Cardiac muscle cell (in vitro differentiated cells and primary cell): ENCODE measurements at regions not wholly inside any gene's neighbourhood (a gene's known extent, or its start where the extent isn't known, plus 50 kb on each side); places are given as distances from the start of the nearest gene placed in this dataset.
"Not testable (repeated sequence)": the region's sequence is repeated elsewhere in the genome, so short reads cannot be mapped to it uniquely, and the experiment has no call there.

ENCODE experiments used
- DNase-seq, 2 donors: peaks; one replicate each; pipeline versions ENCODE4 v3.0.0 to v3.0.0-alpha.2; 2010 to 2017; ENCODE audit warnings: low read depth in 1 of 2, low spot score in 1 of 2
- H3K27ac ChIP-seq: fragments of 200-600 bp; sonication (generic); 2 replicates; pipeline ENCODE4 v1.5.1; 2016
- H3K27me3 ChIP-seq: fragments of 200-600 bp; sonication (generic); 2 replicates; pipeline ENCODE4 v1.6.0; 2016; ENCODE audit warnings: control low read depth
- H3K36me3 ChIP-seq: fragments of 200-600 bp; sonication (generic); 2 replicates; pipeline ENCODE4 v1.5.1; 2016; ENCODE audit warnings: control low read depth
- H3K4me1 ChIP-seq: fragments of 200-600 bp; sonication (generic); 2 replicates; pipeline ENCODE4 v1.8.1; 2017; ENCODE audit warnings: low read depth, mild to moderate bottlenecking, mixed run types
- H3K4me3 ChIP-seq: fragments of 200-600 bp; sonication (generic); 2 replicates; pipeline ENCODE4 v1.5.1; 2016; ENCODE audit warnings: mild to moderate bottlenecking
- H3K9me3 ChIP-seq: fragments of 200-600 bp; sonication (generic); 2 replicates; pipeline ENCODE4 v1.5.1; 2017; ENCODE audit warnings: low read depth, mild to moderate bottlenecking, control low read depth
- CTCF ChIP-seq: IDR thresholded peaks from 2 replicates; pipeline ENCODE4 v1.5.1; 2012; ENCODE audit warnings: low read depth, mild to moderate bottlenecking, low read length

DNA sequence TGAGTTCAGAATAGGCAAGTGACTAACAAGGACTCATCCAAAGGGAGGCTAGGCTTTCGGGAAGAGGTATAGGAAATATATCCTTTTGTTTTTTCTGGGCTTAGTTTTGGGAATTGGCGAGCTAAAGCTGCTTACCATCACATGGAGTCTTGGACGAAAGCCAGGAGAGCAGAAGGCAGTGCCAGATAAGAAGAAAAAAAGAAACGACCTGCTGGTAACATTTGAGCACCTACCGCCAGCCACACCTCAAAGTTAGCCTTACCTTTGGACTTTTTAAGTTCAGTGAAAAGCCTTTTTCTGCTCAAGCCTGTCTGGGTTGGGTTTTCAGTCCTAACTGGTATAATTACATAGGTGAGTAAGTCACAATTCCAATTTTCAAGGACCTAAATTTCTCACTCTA is 85.1 kb upstream of the LCORL start:
- no peak for DNase-seq
- H3K4me1 ChIP-seq = no peaks in the 10 kb centered on the region
- H3K27ac ChIP-seq = no peak overlapping the region
- no peaks in the 10 kb centered on the region for H3K9me3 ChIP-seq
- H3K27me3 ChIP-seq = no peaks in the 10 kb centered on the region
- no peak for TF ChIP-seq CTCF
- H3K36me3 ChIP-seq = no peaks in the 10 kb centered on the region
- H3K4me3 ChIP-seq = no peak overlapping the region

GRCh38 chr4:18105030-18106011 is 83.8 kb upstream of the LCORL start:
- H3K9me3 ChIP-seq = no peaks in the 10 kb centered on the region
- no peak for TF ChIP-seq CTCF
- H3K27ac ChIP-seq = no peak overlapping the region
- H3K4me1 ChIP-seq = no peaks in the 10 kb centered on the region
- DNase-seq = no peak
- H3K27me3 ChIP-seq = no peaks in the 10 kb centered on the region
- H3K4me3 ChIP-seq = no peak overlapping the region
- H3K36me3 ChIP-seq = no peaks in the 10 kb centered on the region

GRCh38 chr4:18103876-18104605 is 82.5 kb upstream of the LCORL start:
- Histone ChIP-seq H3K36me3 (no peaks in the 10 kb centered on the region), H3K27me3 (no peaks in the 10 kb centered on the region), H3K9me3 (no peaks in the 10 kb centered on the region), H3K27ac (no peak overlapping the region), H3K4me1 (no peaks in the 10 kb centered on the region), H3K4me3 (no peak overlapping the region)
- TF ChIP-seq CTCF = no peak
- peak in 1 of 2 donors; percentile 1 for DNase-seq

GRCh38 chr4:18100657-18101056 is 79.1 kb upstream of the LCORL start:
- H3K9me3 ChIP-seq = no peaks in the 10 kb centered on the region
- no peaks in the 10 kb centered on the region for H3K4me1 ChIP-seq
- no peak for DNase-seq
- no peak for TF ChIP-seq CTCF
- H3K27me3 ChIP-seq = no peaks in the 10 kb centered on the region
- H3K4me3 ChIP-seq = no peak overlapping the region
- H3K27ac ChIP-seq = no peak overlapping the region
- H3K36me3 ChIP-seq = no peaks in the 10 kb centered on the region

GRCh38 chr4:18090447-18090846 is 68.9 kb upstream of the LCORL start:
- not testable (repeated sequence) for H3K27ac ChIP-seq, H3K4me1 ChIP-seq, H3K36me3 ChIP-seq, H3K9me3 ChIP-seq, H3K27me3 ChIP-seq, DNase-seq, H3K4me3 ChIP-seq

GRCh38 chr4:18082236-18082635 is 60.7 kb upstream of the LCORL start:
- H3K9me3 ChIP-seq = no peaks in the 10 kb centered on the region
- no peaks in the 10 kb centered on the region for H3K27me3 ChIP-seq
- DNase-seq = no peak
- H3K4me3 ChIP-seq = no peak overlapping the region
- no peak for TF ChIP-seq CTCF
- no peaks in the 10 kb centered on the region for H3K4me1 ChIP-seq
- no peaks in the 10 kb centered on the region for H3K36me3 ChIP-seq
- no peak overlapping the region for H3K27ac ChIP-seq
